SK-N-SH (cell line): ENCODE measurements at regions not wholly inside any gene's neighbourhood (a gene's known extent, or its start where the extent isn't known, plus 50 kb on each side); places are given as distances from the start of the nearest gene placed in this dataset.

Experiments used
- CTCF ChIA-PET: fragments of 300-600, 350-600 bp; formaldehyde crosslinking; extraction: SDS; loops from one replicate; lab custom pipeline; 2021; lab: Yijun Ruan, JAX
- POLR2A ChIA-PET: fragments of 350-600 bp; sonication (Branson Sonifier 250); formaldehyde crosslinking; extraction: SDS; loops from one replicate; lab custom pipeline; 2020; ENCODE audit warnings: antibody characterized with exemption, inconsistent platforms; lab: Yijun Ruan, JAX
- DNase-seq: peaks from one replicate; pipeline ENCODE4 v3.0.0; 2012
- H2AFZ ChIP-seq: fragments of 200-600 bp; sonication (generic); 2 replicates; pipeline ENCODE4 v1.8.1; 2016; ENCODE audit warnings: antibody characterized with exemption, mild to moderate bottlenecking, low read depth
- H3F3A ChIP-seq: fragments of 200-600 bp; sonication (generic); replicated peaks from 2 replicates; pipeline ENCODE3; 2016; ENCODE audit warnings: antibody characterized with exemption, mild to moderate bottlenecking; ENCODE audit not compliant: insufficient read depth
- H3K27ac ChIP-seq, 2 experiments: fragments of 200-500 bp in 1 of 2; fragments of 200-600 bp in 1 of 2; sonication (Bioruptor generic) in 1 of 2; sonication (generic), shearing (Covaris generic) in 1 of 2; 2 replicates each; pipeline versions ENCODE4 v1.5.1 to v1.6.1; 2014 to 2016; ENCODE audit warnings: low read depth in 2 of 2, inconsistent platforms in 1 of 2, low read length in 1 of 2, mild to moderate bottlenecking in 1 of 2, mixed read lengths in 1 of 2
- H3K27me3 ChIP-seq: fragments of 200-600 bp; sonication (generic), shearing (Covaris generic); 2 replicates; pipeline ENCODE4 v1.6.1; 2016; ENCODE audit warnings: mixed run types; ENCODE audit not compliant: insufficient read depth
- H3K36me3 ChIP-seq, 2 experiments: fragments of 200-500 bp in 1 of 2; fragments of 200-600 bp in 1 of 2; sonication (Bioruptor generic) in 1 of 2; sonication (generic) in 1 of 2; replicated peaks in 1 of 2; 2 replicates each; pipeline versions ENCODE3 to v1.5.1; 2014 to 2016; ENCODE audit warnings: low read length in 1 of 2, mild to moderate bottlenecking in 1 of 2; ENCODE audit not compliant: insufficient read depth in 2 of 2, control insufficient read depth in 1 of 2
- H3K4me1 ChIP-seq, 2 experiments: fragments of 200-500 bp in 1 of 2; fragments of 200-600 bp in 1 of 2; sonication (Bioruptor generic) in 1 of 2; sonication (generic), shearing (Covaris generic) in 1 of 2; 2 replicates each; pipeline versions ENCODE4 v1.5.1 to v1.6.1; 2014 to 2016; ENCODE audit warnings: low read depth in 1 of 2, low read length in 1 of 2, mixed run types in 1 of 2; ENCODE audit not compliant: insufficient read depth in 2 of 2, control insufficient read depth in 1 of 2
- H3K4me2 ChIP-seq: fragments of 200-600 bp; sonication (generic), shearing (Covaris generic); 2 replicates; pipeline ENCODE4 v1.6.1; 2017; ENCODE audit warnings: mixed run types
- H3K4me3 ChIP-seq, 2 experiments: fragments of 200-500 bp in 1 of 2; fragments of 200-600 bp in 1 of 2; sonication (Bioruptor generic) in 1 of 2; sonication (generic), shearing (Covaris generic) in 1 of 2; 2 replicates each; pipeline versions ENCODE4 v1.5.1 to v1.8.1; 2014 to 2016; ENCODE audit warnings: low read depth in 2 of 2, inconsistent platforms in 1 of 2, low read length in 1 of 2, mild to moderate bottlenecking in 1 of 2, mixed read lengths in 1 of 2, moderate library complexity in 1 of 2
- H3K79me2 ChIP-seq: fragments of 200-600 bp; sonication (generic); 2 replicates; pipeline ENCODE4 v1.8.1; 2017; ENCODE audit warnings: mild to moderate bottlenecking; ENCODE audit not compliant: insufficient read depth
- H3K9ac ChIP-seq: fragments of 200-600 bp; sonication (generic); 2 replicates; pipeline ENCODE4 v1.6.1; 2017; ENCODE audit warnings: mixed run types
- H3K9me2 ChIP-seq: fragments of 200-600 bp; sonication (generic); 2 replicates; pipeline ENCODE4 v1.6.1; 2017; ENCODE audit warnings: mixed run types
- H3K9me3 ChIP-seq: fragments of 200-600 bp; sonication (generic); 2 replicates; pipeline ENCODE4 v1.6.1; 2017; ENCODE audit warnings: mixed run types, mild to moderate bottlenecking, moderate library complexity
- H4K20me1 ChIP-seq: fragments of 200-600 bp; sonication (generic); 2 replicates; pipeline ENCODE4 v1.6.1; 2017; ENCODE audit warnings: mild to moderate bottlenecking, mixed run types; ENCODE audit not compliant: insufficient read depth
- CHD2 ChIP-seq: fragments of 150-350 bp; IDR thresholded peaks from 2 replicates; pipeline ENCODE4 v1.6.1; 2018; ENCODE audit warnings: low read length; ENCODE audit not compliant: partially characterized antibody
- ELF1 ChIP-seq: IDR thresholded peaks from 2 replicates; pipeline ENCODE4 v1.4.0; 2012
- EP300 ChIP-seq, 2 experiments: IDR thresholded peaks; 2 replicates each; pipeline versions ENCODE4 v1.4.0 to v1.6.1; 2012; ENCODE audit warnings: borderline replicate concordance in 1 of 2, low read depth in 1 of 2, low read length in 1 of 2
- EZH2phosphoT487 ChIP-seq: fragments of 200-600 bp; sonication (generic); IDR thresholded peaks from 2 replicates; pipeline ENCODE4 v1.6.1; 2017; ENCODE audit warnings: low read depth, mixed run types, mild to moderate bottlenecking, antibody characterized with exemption, moderate library complexity, borderline replicate concordance
- FOXJ3 ChIP-seq: sonication (generic); formaldehyde crosslinking; IDR thresholded peaks from 2 replicates; pipeline ENCODE4 v1.5.1; 2020; ENCODE audit warnings: mild to moderate bottlenecking, missing genetic modification reagents
- FOXM1 ChIP-seq: IDR thresholded peaks from 2 replicates; pipeline ENCODE4 v1.4.0; 2012; ENCODE audit warnings: low read depth, mild to moderate bottlenecking
- GATA2 ChIP-seq: sonication (generic); formaldehyde crosslinking; IDR thresholded peaks from 2 replicates; pipeline ENCODE4 v1.5.0; 2020; ENCODE audit warnings: mild to moderate bottlenecking, missing genetic modification reagents
- MEF2A ChIP-seq: IDR thresholded peaks from 2 replicates; pipeline ENCODE4 v1.4.0; 2012; ENCODE audit warnings: low read depth, borderline replicate concordance
- NRF1 ChIP-seq: IDR thresholded peaks from 2 replicates; pipeline ENCODE4 v1.6.1; 2012; ENCODE audit warnings: low read depth, mild to moderate bottlenecking, low read length
- POLR2AphosphoS5 ChIP-seq: IDR thresholded peaks from 2 replicates; pipeline ENCODE4 v1.6.1; 2012; ENCODE audit warnings: low read depth, low read length
- RAD21 ChIP-seq: IDR thresholded peaks from 2 replicates; pipeline ENCODE4 v1.6.1; 2012; ENCODE audit warnings: mild to moderate bottlenecking, low read length
- RCOR1 ChIP-seq: fragments of 150-350 bp; IDR thresholded peaks from 2 replicates; pipeline ENCODE4 v1.6.1; 2017; ENCODE audit warnings: antibody characterized with exemption, low read length
- RFX5 ChIP-seq: IDR thresholded peaks from 2 replicates; pipeline ENCODE4 v1.6.1; 2012; ENCODE audit warnings: mild to moderate bottlenecking, improper control_type of control experiment, low read length
- RXRA ChIP-seq: IDR thresholded peaks from 2 replicates; pipeline ENCODE4 v1.4.0; 2012; ENCODE audit warnings: low read depth, mild to moderate bottlenecking, borderline replicate concordance
- SIN3A ChIP-seq: IDR thresholded peaks from 2 replicates; pipeline ENCODE4 v1.6.1; 2012; ENCODE audit warnings: low read depth, mild to moderate bottlenecking, low read length, moderate library complexity, borderline replicate concordance
- TAF1 ChIP-seq: IDR thresholded peaks from 2 replicates; pipeline ENCODE4 v1.6.1; 2012; ENCODE audit warnings: low read depth, mild to moderate bottlenecking, low read length, moderate library complexity, borderline replicate concordance
- TEAD4 ChIP-seq: IDR thresholded peaks from 2 replicates; pipeline ENCODE4 v1.4.0; 2012; ENCODE audit warnings: mild to moderate bottlenecking, borderline replicate concordance; ENCODE audit not compliant: insufficient read depth
- YY1 ChIP-seq: IDR thresholded peaks from 2 replicates; pipeline ENCODE4 v1.4.0; 2012; ENCODE audit warnings: low read depth, mild to moderate bottlenecking
- WGBS: methylation state at CpG from one replicate; pipeline ENCODE4 v1.1.6; 2017; ENCODE audit warnings: low lambda C conversion rate; 5-methylcytosine and 5-hydroxymethylcytosine counted together
- TF ChIP-seq, protein P1 (sequence below): IDR thresholded peaks from 2 replicates; pipeline ENCODE4 v1.4.0; 2012; ENCODE audit warnings: low read depth, borderline replicate concordance
- TF ChIP-seq, protein P2 (sequence below): fragments of 150-350 bp; IDR thresholded peaks from 2 replicates; pipeline ENCODE4 v1.6.1; 2016; ENCODE audit warnings: mild to moderate bottlenecking, low read depth, low read length
- TF ChIP-seq, protein P3 (sequence below): fragments of 150-350 bp; IDR thresholded peaks from 2 replicates; pipeline ENCODE4 v1.6.1; 2017; ENCODE audit warnings: antibody characterized with exemption, low read length, low read depth, borderline replicate concordance
- TF ChIP-seq, protein P4 (sequence below): fragments of 200-600 bp; sonication (generic); IDR thresholded peaks from 2 replicates; pipeline ENCODE4 v1.6.1; 2017; ENCODE audit warnings: antibody characterized with exemption, mild to moderate bottlenecking, moderate library complexity

DNA sequence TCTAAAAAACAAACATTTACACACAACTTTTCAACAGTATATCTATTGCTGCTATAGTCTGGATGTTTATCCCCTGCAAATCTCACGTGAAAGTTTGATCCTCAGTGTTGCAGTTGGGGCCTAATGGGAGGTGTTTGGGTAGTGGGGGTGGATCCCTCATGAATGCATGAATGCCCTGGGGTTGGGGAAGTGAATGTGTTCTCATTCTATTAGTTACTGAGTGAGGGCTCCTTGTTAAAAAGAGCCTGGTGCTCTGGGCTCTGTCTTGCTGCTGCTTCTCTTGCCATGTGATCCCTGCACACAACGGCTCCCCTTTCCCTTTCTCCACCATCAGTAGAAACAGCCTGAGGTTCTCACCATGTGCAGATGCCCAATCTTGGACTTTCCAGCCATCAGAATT is 242.7 kb upstream of the HTR2A start (continued):
- no peak for TF ChIP-seq CHD2
- TF ChIP-seq POLR2AphosphoS5, result no peak
- TF ChIP-seq, protein P1, sequence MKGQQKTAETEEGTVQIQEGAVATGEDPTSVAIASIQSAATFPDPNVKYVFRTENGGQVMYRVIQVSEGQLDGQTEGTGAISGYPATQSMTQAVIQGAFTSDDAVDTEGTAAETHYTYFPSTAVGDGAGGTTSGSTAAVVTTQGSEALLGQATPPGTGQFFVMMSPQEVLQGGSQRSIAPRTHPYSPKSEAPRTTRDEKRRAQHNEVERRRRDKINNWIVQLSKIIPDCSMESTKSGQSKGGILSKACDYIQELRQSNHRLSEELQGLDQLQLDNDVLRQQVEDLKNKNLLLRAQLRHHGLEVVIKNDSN, result no peak
- TF ChIP-seq YY1, result no peak
- TF ChIP-seq FOXM1, result no peak
- TF ChIP-seq RCOR1, result no peak
- TF ChIP-seq TEAD4, result no peak
- no peak for TF ChIP-seq RFX5
- TF ChIP-seq, protein P2, sequence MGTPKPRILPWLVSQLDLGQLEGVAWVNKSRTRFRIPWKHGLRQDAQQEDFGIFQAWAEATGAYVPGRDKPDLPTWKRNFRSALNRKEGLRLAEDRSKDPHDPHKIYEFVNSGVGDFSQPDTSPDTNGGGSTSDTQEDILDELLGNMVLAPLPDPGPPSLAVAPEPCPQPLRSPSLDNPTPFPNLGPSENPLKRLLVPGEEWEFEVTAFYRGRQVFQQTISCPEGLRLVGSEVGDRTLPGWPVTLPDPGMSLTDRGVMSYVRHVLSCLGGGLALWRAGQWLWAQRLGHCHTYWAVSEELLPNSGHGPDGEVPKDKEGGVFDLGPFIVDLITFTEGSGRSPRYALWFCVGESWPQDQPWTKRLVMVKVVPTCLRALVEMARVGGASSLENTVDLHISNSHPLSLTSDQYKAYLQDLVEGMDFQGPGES, result no peak

DNA sequence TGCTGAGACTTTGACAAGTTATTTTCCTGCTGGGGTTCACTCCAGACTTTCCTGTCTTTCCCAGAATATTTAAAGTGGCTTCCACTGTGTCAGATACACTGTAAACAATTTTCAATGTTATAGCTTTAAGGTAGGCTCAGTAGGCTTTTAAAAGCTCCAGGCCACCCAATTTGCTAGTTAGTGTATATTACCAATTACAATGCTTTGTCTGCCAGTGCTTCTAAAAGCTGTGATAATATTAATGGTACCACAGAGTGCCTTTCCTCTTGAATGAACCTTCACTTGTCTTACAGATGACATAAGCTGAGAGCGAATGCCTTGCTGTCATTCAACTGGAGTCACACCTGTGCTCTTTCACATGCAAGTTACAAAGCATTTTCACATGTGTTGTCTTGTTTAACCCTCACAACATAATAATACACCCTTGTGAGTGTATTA is 239.7 kb upstream of the HTR2A start:
- H3K36me3 ChIP-seq, result no peaks in the 10 kb centered on the region
- ChIA-PET POLR2A (no interaction called here), CTCF (interaction anchor here (0.6 to 0.9 kb wide), 2 partner anchors 16 to 53 kb away, joined by 3 read pairs; no protein-coding TSS in a partner anchor)
- H3K79me2 ChIP-seq, result no peaks in the 10 kb centered on the region
- no peaks in the 10 kb centered on the region for H4K20me1 ChIP-seq
- H3K9me2 ChIP-seq, result no peaks in the 10 kb centered on the region
- DNase-seq, result no peak
- H3K4me2 ChIP-seq, result no peak overlapping the region
- TF ChIP-seq YY1 (no peak), TAF1 (no peak), EP300 (IDR thresholded peaks at IDR 0.05; ENCODE audit: borderline replicate concordance in 1 of 2, low read depth in 1 of 2, low read length in 1 of 2) (no peak), NRF1 (no peak), EZH2phosphoT487 (no peak), SIN3A (no peak), MEF2A (no peak), CHD2 (no peak), TEAD4 (no peak), RXRA (no peak), ELF1 (no peak), POLR2AphosphoS5 (no peak), RAD21 (no peak), FOXJ3 (CRISPR knock-in tag) (no peak), GATA2 (no peak)
- TF ChIP-seq, protein P3, sequence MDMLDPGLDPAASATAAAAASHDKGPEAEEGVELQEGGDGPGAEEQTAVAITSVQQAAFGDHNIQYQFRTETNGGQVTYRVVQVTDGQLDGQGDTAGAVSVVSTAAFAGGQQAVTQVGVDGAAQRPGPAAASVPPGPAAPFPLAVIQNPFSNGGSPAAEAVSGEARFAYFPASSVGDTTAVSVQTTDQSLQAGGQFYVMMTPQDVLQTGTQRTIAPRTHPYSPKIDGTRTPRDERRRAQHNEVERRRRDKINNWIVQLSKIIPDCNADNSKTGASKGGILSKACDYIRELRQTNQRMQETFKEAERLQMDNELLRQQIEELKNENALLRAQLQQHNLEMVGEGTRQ, result no peak
- TF ChIP-seq, protein P1, result no peak
- TF ChIP-seq, protein P4, sequence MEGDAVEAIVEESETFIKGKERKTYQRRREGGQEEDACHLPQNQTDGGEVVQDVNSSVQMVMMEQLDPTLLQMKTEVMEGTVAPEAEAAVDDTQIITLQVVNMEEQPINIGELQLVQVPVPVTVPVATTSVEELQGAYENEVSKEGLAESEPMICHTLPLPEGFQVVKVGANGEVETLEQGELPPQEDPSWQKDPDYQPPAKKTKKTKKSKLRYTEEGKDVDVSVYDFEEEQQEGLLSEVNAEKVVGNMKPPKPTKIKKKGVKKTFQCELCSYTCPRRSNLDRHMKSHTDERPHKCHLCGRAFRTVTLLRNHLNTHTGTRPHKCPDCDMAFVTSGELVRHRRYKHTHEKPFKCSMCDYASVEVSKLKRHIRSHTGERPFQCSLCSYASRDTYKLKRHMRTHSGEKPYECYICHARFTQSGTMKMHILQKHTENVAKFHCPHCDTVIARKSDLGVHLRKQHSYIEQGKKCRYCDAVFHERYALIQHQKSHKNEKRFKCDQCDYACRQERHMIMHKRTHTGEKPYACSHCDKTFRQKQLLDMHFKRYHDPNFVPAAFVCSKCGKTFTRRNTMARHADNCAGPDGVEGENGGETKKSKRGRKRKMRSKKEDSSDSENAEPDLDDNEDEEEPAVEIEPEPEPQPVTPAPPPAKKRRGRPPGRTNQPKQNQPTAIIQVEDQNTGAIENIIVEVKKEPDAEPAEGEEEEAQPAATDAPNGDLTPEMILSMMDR, result no peak
- no peaks in the 10 kb centered on the region for H3K9me3 ChIP-seq
- no peaks in the 10 kb centered on the region for H3F3A ChIP-seq
- H3K9ac ChIP-seq, result no peak overlapping the region
- no peaks in the 10 kb centered on the region for H3K27me3 ChIP-seq
- H3K4me1 ChIP-seq, result peaks cover 0 to 12% of the 10 kb centered on the region in 2 experiments; a peak in 3 of 4 replicates
- H3K4me3 ChIP-seq, result no peak overlapping the region
- WGBS, result 83% methylated on average over 1 of the region's 1 CpG
- no peak overlapping the region for H3K27ac ChIP-seq
- H2AFZ ChIP-seq, result no peak overlapping the region
